Body of pancreas (tissue), 4 donors: ENCODE measurements at regions not wholly inside any gene's neighbourhood (a gene's known extent, or its start where the extent isn't known, plus 50 kb on each side); places are given as distances from the start of the nearest gene placed in this dataset.

Experiments
- ATAC-seq: fragments of 150-250 bp; one replicate; pipeline ENCODE4 v1.9.1; 2016
- DNase-seq, 4 donors: peaks; one replicate each; pipeline ENCODE4 v3.0.0-alpha.2; 2019
- H3K27ac ChIP-seq, 4 donors: fragments of 200-600 bp; sonication (generic); 1 replicate in 3 of 4; 2 replicates in 1 of 4; pipeline versions ENCODE4 v1.5.1 to v1.6.1; 2016 to 2019; ENCODE audit warnings: mild to moderate bottlenecking in 1 of 4, mixed read lengths in 1 of 4, moderate library complexity in 1 of 4
- H3K27me3 ChIP-seq, 2 donors: fragments of 200-600 bp; sonication (generic); one replicate each; pipeline ENCODE4 v1.6.0; 2016; ENCODE audit warnings: mild to moderate bottlenecking in 1 of 2
- H3K36me3 ChIP-seq, 2 donors: fragments of 200-600 bp; sonication (generic); replicated peaks in 1 of 2; 2 replicates each; pipeline ENCODE4 v1.5.1; 2016; ENCODE audit warnings: low read depth in 2 of 2; ENCODE audit not compliant: insufficient read depth in 1 of 2
- H3K4me1 ChIP-seq: fragments of 200-600 bp; sonication (generic); one replicate; pipeline ENCODE4 v1.6.0; 2016
- H3K4me3 ChIP-seq, 2 donors: fragments of 200-600 bp; sonication (generic); 1 replicate in 1 of 2; 2 replicates in 1 of 2; pipeline ENCODE4 v1.5.1; 2016 to 2019
- H3K9me3 ChIP-seq, 3 donors: fragments of 200-600 bp; sonication (generic); 1 replicate in 2 of 3; 2 replicates in 1 of 3; pipeline ENCODE4 v1.5.1; 2016
- CTCF ChIP-seq, 7 experiments: fragments of 450-650 bp in 4 of 7; fragments of 200-600 bp in 3 of 7; sonication (generic) in 3 of 7; IDR thresholded peaks; one replicate each; pipeline ENCODE4 v1.5.1; 2016 to 2019; ENCODE audit warnings: antibody characterized with exemption in 7 of 7
- POLR2A ChIP-seq, 3 donors: fragments of 450-650 bp; IDR thresholded peaks; one replicate each; pipeline ENCODE4 v1.6.1; 2016; ENCODE audit warnings: antibody characterized with exemption in 3 of 3, mild to moderate bottlenecking in 2 of 3
- WGBS, 2 donors: methylation state at CpG; one replicate each; pipeline ENCODE4 v1.1.5; 2017; 5-methylcytosine and 5-hydroxymethylcytosine counted together
- intact Hi-C: fragments of 100-400 bp; cut with DNase I; formaldehyde crosslinking; loops from one replicate; pipeline ENCODE4 v1.15.1; 2023

- ATAC-seq (no peak), DNase-seq (no peak)
- WGBS, 2 donors: 55 to 71% methylated on average over 3 to 6 of the region's 6 CpGs
- TF ChIP-seq CTCF (IDR thresholded peaks at IDR 0.05) (no peak), POLR2A (IDR thresholded peaks at IDR 0.05) (no peak)
- Histone ChIP-seq H3K36me3 (no peaks in the 10 kb centered on the region), H3K27me3 (no peaks in the 10 kb centered on the region), H3K4me3 (no peak overlapping the region), H3K27ac (no peak overlapping the region), H3K4me1 (no peaks in the 10 kb centered on the region), H3K9me3 (no peaks in the 10 kb centered on the region)
- intact Hi-C loops: no loop called here
Measured at GRCh38 chr18:72637299-72637698, 93.2 kb upstream of the CBLN2 start.

DNA sequence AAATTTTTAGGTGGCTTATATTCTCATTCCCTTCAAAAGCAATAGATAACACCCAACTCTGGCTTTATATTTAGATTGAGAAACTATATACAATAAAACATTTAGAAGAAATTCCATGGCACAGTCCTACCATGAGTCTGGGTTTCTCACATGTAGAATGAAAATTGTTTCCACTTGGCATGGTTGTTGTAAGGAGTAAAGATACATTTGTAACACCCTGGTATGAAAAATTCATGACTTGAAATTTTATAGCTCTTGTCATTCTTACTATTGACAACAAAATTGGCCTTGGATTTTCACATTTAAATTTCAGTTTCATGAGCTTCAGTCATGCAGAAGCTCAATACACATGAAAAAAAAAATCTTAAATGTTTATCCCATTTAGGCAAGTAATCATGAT lies 92.5 kb upstream of the CBLN2 start:
- Histone ChIP-seq H3K4me1 (no peaks in the 10 kb centered on the region), H3K27me3 (no peaks in the 10 kb centered on the region), H3K4me3 (no peak overlapping the region), H3K9me3 (no peaks in the 10 kb centered on the region), H3K27ac (no peak overlapping the region), H3K36me3 (no peaks in the 10 kb centered on the region)
- DNase-seq (no peak), ATAC-seq (no peak)
- intact Hi-C loops: no loop called here
- TF ChIP-seq POLR2A (IDR thresholded peaks at IDR 0.05) (no peak), CTCF (IDR thresholded peaks at IDR 0.05) (no peak)

DNA sequence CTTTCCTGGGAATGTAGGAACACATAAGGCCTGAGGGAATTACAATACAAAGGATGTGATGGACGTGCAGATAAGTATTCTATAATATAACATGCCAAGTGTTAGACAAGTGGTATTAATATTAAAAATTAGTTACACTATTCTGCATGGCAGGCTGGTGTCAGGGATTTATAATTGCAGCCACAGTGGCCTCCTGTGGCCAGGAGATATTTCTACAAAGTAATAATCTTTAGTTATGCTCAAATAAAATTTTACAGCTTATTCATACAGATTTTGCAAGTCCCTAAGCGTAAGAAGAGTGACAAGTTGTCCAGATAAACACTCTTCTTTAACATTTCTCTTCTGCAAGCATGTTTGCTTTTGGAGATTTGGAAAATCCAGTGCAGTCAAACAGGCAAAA lies 90.4 kb upstream of the CBLN2 start:
- ATAC-seq (no peak), DNase-seq (no peak)
- Histone ChIP-seq H3K4me3 (no peak overlapping the region), H3K4me1 (no peaks in the 10 kb centered on the region), H3K27me3 (no peaks in the 10 kb centered on the region), H3K9me3 (no peaks in the 10 kb centered on the region), H3K36me3 (no peaks in the 10 kb centered on the region), H3K27ac (no peak overlapping the region)
- intact Hi-C loops: no loop called here
- no peak for TF ChIP-seq CTCF (IDR thresholded peaks at IDR 0.05)
- no peak for TF ChIP-seq POLR2A (IDR thresholded peaks at IDR 0.05)
- 49 to 54% methylated on average over 2 of the region's 2 CpGs for WGBS, 2 donors

DNA sequence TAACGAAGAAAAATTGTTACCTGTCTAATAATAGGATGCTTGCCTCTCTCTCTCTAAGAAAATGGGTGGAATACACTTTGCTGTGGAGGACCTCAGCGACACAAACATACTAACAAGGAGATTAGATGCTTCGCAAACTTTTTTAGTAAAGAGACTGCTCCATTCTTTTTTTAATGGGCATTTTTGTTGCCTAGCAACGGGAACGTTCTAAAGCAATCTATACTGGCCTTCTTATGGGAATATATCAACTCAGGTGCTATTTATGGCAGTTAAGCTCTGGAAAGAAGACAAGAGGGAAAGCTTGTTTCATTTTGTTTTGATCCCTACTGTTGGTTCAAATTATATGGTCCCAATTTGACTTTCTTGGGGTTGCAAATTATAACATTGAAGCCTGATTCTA lies 86.8 kb upstream of the CBLN2 start:
- no peak overlapping the region for H3K27ac ChIP-seq
- no peak overlapping the region for H3K4me3 ChIP-seq
- no peak for DNase-seq
- H3K36me3 ChIP-seq: no peaks in the 10 kb centered on the region
- 47 to 52% methylated on average over 5 of the region's 5 CpGs for WGBS, 2 donors
- no peaks in the 10 kb centered on the region for H3K9me3 ChIP-seq
- H3K27me3 ChIP-seq: no peaks in the 10 kb centered on the region
- TF ChIP-seq CTCF (IDR thresholded peaks at IDR 0.05): no peak
- no peak for TF ChIP-seq POLR2A (IDR thresholded peaks at IDR 0.05)
- H3K4me1 ChIP-seq: no peaks in the 10 kb centered on the region
- intact Hi-C loops: no loop called here
- ATAC-seq: no peak

DNA sequence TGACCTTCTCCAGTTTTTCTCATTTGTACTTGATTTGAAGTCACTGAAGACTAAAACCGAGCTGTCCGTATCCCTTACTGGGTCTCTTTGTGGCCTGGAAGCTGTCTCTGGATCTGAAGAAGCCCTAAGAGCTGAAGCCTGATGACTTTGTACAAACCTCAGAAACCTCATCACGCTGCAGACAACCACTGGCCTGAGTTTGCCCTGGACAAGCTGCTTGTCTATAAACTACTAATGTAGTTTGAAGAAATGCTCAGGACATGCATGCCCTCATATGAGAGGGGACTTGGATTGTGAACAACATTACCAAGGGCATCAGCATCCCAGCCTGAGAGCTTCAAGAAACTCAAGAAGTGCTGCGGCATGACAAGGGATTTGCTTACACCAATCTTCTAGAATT lies 79.3 kb upstream of the CBLN2 start:
- TF ChIP-seq POLR2A (IDR thresholded peaks at IDR 0.05): no peak
- Histone ChIP-seq H3K27me3 (no peaks in the 10 kb centered on the region), H3K9me3 (no peaks in the 10 kb centered on the region), H3K4me1 (no peaks in the 10 kb centered on the region), H3K36me3 (no peaks in the 10 kb centered on the region), H3K27ac (no peak overlapping the region), H3K4me3 (no peak overlapping the region)
- 49 to 53% methylated on average over 4 of the region's 4 CpGs for WGBS, 2 donors
- ATAC-seq (no peak), DNase-seq (no peak)
- intact Hi-C loops: no loop called here
